ENCODE measurements at regions not wholly inside any gene's neighbourhood (a gene's known extent, or its start where the extent isn't known, plus 50 kb on each side); places are given as distances from the start of the nearest gene placed in this dataset.

GRCh38 chr12:87303396-87304012 lies 725.7 kb downstream of the C12orf50 start:
- TF ChIP-seq EZH2phosphoT487 (IDR thresholded peaks at IDR 0.05) (no peak), EZH2 (IDR thresholded peaks at IDR 0.05) (no peak), CTCF (IDR thresholded peaks at IDR 0.05) (no peak)
